ENCODE measurements at regions not wholly inside any gene's neighbourhood (a gene's known extent, or its start where the extent isn't known, plus 50 kb on each side); places are given as distances from the start of the nearest gene placed in this dataset.
"Not testable (repeated sequence)": the region's sequence is repeated elsewhere in the genome, so short reads cannot be mapped to it uniquely, and the experiment has no call there.

DNA sequence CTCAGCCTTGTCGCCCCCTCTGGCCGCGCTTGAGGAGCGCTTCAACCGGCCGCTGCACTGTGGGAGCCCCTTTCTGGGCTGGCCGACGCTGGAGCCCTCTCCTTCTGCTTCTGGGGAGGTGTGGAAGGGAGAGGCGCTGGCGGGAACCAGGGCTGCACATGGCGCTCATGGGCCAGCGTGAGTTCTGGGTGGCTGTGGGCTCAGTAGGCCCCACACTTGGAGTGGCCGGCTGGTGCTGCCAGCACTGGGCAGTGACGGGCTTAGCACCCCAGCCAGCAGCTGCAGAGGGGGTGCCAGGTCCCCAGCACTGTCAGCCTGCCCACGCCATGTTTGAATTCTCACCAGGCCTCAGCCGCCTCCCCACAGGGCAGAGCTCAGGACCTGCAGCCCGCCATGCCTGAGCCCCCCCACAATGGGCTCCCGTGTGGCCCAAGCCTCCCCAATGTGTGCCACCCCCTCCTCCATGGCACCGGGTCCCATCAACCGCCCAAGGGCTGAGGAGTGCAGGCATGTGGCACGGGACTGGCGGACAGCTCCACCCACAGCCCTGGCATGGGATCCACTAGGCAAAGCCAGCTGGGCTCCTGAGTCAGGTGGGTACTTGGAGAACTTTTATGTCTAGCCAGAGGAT is 615.2 kb downstream of the TRIML1 start:
- DNase-seq: no peak

DNA sequence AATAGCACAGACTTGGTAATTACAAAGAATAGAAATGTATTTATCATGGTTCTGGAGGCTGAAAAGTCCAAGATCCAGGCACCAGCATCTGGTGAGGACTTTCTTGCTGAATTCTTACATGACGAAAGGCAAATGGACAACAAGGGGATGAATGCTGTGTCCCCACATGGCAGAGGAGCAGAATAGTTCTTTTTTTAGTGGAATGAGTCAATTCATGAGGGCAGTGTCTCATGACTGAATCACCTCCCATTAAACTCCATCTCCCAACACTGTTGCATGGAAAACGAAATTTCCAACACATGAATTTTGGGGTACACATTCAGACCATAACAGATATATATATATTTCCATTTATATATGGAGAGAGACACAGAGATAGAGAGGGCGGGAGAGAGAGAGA is 628.3 kb downstream of the TRIML1 start:
- no peak for DNase-seq

DNA sequence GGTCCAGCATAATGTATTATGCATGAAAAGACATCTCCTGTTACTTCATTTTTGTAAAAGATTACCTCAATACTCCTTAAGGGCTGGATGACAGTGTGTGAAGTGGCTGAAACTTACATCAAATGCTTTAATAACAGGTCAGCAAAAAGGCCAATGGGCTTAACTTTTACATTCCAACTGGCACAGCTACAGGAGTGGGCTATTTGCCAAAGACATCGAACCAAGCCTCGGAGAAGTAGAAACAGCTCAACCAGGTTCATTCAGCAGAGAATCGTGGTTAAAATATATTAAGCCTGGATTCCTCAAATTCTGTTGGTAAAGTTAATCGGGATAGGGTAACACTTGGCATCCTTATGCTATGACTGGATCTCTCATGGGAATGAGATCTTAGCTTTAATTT is 639.7 kb downstream of the TRIML1 start:
- no peak for DNase-seq

DNA sequence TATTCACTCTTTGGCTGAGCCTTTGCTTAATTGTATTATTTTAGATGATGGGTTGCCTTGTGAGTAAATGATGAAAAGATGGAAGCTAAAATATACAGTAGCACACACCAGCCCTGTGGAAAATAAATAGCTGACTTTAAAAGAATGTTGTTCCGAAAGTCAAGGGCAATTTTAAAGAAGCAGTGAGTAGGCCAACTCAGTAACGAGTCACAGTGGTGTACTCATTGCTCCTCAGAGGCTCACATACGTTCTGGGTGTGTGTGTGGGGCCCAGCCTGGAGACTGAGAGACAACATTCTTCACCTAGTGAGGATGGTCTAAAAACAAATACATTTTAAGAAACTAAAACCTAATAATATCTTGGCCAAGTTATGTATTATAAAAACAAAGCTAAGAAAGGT is 640.3 kb downstream of the TRIML1 start:
- DNase-seq: no peak

DNA sequence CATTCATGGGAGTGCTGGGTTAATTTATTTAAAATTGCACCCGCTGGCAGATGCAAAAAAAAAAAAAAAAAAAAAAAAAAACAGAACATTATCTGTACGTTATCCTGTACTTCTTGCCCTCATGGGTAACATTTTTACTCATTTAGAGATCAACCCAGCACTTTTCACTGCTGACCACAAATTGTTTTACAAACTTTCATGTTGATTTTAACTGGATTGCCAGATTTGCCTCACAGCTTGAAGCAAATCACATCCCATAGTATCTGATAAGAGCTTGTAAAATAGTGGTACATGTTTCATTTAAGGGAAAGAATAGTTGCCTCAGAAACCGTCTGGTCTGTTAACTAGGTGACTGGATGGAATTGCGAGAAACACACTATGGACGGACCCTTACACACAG is 640.8 kb downstream of the TRIML1 start:
- DNase-seq: no peak

DNA sequence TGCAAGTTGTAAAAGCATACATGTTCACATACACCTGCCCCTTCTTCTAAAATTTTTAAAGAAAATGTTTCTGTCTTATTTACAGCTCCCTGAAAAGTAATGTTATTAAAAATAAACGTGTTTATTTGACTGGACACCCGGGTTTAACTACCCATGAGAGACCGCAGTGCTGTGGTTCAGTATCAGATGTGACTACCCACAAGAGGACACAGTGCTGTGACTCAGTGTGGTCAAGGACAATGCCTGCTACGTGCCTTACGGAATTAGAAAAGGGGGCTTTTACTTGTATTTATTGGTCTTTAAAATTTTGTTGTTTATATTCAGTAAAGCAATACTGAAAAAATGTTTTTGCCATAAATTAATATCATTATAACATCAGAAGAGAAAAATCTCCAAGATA is 641.4 kb downstream of the TRIML1 start:
- no peak for DNase-seq

DNA sequence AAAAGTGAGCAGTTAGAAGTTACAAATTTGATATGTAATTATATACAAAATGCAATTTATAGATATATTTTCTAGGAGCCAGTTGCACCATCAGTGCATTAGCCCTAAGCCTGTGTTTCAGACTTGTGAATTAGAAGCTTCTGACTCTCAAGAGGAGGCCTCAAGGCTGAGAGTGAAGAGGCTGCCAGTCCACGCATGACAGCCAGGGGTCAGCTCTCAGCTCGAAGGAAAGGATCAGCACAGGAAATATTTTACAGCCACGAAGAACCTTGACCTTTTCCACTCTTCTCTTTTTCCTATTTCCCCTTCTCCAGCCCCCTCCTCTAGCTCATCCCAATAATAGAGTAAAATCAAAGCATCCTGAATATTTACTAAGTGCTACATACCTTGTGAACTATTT is 642.4 kb downstream of the TRIML1 start:
- no peak for DNase-seq

DNA sequence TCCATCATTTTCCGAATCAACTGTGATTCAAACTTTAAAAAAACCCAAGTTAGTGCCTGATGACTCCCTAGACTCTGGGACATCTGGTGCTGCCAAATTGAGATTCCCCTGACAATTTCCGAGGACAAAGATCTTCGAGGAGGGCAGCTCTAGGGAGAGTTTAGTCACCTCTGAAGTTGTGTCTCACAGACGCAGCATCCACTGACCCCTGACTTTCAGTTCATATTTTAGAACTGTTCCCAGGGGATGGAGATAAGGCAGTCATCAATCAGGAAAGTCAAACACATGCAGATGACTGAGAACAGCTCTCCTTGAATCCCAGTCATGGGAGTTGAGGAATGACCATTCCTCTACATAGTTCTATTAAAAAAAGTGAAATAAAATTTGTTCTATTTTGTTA is 643.9 kb downstream of the TRIML1 start:
- DNase-seq: no peak

DNA sequence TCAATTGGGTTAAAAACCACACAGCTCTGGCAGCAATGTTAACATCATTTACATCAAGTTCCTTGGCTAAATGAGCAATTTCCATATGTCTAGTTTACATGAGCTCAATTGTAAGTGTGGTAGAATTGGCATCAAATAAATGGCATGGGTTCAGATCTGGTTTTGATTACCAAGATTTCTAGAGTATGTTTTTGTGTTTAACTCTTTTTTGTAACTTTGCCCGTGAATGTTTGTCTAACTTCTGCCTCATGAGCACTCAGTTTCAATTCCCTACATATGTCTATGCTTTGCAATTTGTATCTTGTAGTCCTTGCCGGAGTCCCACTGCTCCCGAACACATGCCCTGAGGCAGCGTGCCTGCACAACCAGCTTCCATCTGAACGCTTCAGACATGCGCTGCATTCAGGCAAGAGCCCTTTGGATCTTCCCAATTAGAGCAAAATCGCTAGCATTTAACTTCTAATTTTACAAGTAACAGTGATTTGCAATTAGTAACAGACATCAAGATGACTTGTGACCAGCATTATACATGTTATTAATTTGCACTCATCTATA is 644.4 kb downstream of the TRIML1 start:
- DNase-seq: no peak

DNA sequence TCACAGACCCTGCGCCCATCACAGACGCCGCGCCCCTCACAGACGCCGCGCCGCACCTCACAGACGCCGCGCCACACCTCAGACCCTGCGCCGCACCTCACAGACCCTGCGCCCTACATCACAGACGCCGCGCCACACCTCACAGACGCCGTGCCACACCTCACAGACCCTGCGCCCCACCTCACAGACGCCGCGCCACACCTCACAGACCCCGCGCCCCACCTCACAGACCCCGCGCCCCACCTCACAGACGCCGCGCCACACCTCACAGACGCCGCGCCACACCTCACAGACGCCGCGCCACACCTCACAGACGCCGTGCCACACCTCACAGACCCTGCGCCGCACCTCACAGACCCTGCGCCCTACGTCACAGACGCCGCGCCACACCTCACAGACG is 657.4 kb downstream of the TRIML1 start:
- not testable (repeated sequence) for DNase-seq

DNA sequence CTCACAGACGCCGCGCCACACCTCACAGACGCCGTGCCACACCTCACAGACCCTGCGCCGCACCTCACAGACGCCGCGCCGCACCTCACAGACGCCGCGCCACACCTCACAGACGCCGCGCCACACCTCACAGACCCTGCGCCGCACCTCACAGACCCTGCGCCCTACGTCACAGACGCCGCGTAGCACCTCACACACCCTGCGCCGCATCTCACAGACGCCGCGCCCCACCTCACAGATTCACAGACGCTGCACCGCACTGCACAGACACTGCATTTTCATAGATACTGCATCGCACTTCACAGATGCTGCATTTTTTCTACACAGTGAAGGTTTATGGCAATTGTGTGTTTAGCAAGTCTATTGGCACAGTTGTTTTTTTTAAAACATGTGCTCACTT is 657.8 kb downstream of the TRIML1 start:
- DNase-seq: not testable (repeated sequence)

DNA sequence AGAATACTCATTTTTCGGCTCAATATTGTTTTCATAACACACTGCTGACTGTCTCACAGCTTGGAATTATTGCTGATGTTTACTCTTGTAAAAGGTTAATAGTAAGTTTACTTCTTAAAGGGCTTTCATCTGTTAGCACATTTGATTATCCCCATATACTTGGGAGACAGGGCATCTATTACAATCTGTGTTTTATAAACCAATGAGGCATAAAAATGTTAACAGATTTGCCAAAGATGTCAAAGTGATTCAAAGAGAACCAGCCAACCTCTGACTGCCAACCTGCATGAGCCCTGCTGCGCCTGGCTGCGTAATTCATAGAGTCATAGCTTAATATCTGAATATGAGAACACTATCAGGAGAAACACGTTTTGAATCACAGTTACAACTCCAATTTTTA is 665.6 kb downstream of the TRIML1 start:
- DNase-seq: no peak

DNA sequence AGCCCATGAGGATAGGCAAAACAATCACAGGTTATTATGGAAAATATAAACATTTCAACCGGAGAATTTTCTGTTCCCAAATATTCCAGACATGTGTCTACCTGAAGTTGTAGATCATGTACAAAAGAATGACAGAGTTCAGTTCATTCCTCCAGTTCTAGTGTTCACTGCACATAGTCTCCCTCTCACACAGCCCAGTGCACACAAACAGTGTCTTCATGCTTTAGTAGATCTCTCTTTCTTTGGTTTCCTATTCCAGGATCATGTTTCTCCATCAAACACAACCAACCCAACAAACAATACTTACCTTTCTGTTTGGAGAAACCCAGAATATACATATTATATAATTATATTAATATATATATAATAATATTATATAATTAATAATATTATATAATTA is 671.9 kb downstream of the TRIML1 start:
- no peak for DNase-seq

DNA sequence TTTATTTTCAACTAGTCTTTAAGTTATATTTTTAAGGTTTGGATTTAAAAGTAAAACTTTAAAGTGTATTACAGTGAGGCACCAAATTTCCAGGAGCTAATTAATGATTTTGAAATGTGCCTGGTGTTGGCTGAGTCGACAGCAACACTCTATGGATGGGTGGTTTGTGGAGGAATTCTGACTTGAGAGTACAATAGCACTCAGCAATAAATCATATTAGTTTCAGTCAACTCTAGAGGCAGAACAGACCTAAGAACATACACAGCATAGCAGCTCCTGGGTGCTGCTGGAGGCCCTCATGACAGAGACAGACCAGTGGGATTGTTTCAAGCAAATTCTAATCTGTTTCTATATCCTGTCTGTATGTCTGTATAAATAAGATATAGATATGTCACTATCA is 673.4 kb downstream of the TRIML1 start:
- no peak for DNase-seq

DNA sequence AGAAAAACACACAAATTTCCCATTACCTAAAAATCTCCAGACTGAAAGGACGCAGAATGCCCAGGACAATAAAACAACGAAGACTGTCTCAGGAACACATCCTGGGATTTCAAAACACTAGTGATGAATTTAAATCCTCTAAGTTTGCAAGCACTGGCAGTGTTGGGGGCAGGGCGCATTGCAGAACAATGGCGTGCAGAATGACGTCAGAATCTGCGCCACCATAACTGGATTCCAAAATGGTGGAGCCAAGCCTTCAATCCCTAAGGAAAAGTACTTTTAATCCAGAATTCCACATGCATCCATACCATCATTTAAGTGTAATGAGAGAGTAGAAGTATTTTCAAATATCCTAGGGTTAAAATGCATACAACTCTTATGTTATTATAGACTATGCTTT is 679.1 kb downstream of the TRIML1 start:
- no peak for DNase-seq

DNA sequence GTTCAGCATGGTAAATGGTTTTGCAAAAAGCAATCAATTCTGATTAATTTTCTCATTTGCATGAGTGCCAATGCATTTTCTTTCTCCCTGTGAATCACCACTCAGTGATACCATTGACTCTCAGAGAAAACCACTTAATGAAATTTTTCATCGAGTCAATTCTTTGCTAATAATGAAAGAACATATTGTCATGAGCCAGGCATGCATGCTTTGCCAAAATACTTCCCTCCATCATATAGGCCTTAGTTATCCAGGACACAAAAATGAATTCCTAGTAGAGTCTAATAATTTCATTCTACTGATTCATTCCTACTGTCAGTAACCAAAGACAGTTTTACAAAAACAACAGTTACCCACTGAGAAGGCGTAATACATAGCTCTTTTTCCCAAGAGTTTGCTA is 680.0 kb downstream of the TRIML1 start:
- no peak for DNase-seq

DNA sequence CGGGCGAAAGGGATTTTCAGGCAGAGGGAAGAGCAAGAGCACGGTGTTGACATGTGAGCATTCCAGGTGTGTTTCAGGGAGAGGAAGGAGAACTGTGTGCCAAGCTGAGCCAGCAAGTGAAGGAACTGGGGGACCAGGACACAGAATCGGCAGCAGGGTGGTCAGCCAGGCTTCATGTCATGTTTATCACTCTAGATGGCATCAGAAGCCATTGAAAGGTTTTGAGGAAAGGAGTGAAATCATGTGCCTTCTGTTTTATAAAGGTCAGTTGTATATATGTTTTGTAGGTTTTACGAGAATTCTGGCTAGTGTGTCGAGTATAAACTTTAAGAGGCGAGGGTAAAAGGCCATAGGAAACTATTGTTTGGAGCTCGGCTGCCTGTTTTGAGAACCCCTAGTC is 682.3 kb downstream of the TRIML1 start:
- DNase-seq: no peak

DNA sequence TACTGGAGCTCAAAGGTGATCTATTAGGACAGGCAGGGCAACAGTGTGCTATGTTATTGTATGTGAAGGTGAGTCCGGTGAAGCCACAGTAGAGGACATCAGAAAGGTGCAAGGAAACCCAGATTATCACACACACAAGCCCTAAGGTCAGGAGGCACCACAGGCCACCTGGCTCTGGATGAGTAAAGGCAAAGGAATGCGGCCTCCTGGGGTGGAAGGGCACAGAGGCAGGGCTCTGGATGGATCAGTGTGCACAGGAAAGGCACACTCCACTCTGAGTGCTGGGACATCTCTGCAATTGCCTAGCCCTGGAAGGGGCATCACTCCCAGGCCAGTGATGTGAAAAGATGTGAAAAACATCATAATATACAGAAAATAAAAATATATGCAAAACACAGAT is 683.5 kb downstream of the TRIML1 start:
- no peak for DNase-seq

DNA sequence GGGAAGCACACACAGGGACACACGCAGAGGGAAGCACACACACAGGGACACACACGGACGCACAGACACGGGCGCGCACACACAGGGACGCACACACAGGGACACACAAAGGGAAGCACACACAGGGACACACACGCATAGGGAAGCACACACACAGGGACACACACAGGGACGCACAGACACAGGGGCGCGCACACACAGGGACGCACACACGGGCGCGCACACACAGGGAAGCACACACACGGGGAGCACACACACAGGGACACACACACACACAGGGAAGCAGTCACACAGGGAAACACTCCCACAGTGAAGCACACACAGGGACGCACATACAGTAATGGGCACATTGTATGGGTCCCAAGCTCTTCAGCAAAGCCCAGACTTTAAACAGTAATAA is 685.3 kb downstream of the TRIML1 start:
- DNase-seq: no peak

DNA sequence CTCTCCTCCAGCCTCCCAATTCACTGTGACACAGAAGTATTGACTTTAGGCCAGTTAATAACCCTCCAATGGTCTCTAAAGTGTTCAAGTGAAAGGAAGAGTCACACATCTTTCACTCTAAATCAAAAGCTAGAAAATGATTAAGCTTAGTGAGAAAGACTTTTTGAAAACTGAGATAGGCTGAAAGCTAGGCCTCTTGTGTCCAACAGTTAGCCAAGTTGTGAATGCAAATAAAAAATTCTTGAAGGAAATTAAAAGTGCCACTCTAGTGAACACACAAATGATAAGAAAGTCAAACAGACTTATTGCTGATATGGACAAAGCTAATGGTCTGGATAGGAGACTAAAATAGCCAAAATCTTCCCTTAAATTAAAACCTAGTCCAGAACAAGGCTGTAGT is 687.2 kb downstream of the TRIML1 start:
- no peak for DNase-seq

DNA sequence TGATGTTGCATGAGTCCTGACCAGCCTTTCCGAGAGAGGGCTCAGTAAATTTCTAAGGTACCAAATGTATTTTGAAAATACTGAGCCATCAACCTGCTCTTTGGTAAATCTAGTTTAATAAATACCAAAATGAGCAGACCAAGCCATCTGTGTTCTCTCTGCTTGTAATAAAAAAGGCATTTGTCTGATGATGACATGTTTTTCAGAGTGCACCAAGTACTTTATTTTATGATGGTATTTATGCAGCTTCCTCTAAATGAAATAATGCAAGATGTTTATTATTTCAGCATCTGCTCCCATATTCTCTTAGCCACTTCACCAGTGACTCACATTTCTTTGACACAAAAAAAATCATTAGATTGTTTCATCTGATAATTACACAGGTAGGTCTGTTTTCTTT is 700.5 kb downstream of the TRIML1 start:
- DNase-seq: no peak

DNA sequence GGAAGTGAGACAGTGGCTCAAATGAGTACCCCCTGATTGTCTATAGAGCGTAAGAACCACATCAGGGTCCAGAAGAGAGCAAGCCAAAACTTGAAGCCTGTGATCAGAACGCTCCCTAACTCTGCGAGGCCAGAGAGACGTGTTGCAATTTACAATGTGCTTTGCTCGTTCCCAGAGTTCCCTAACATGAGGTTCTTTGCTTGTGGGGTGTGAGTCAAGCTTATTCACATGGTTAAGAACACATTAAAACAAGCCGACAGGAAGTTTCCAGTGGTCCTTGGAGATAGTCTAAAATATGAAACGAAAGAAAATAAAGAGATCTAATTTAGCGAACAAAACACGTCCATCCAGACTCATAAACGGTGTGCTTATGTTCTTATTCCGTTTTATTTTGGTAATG is 702.3 kb downstream of the TRIML1 start:
- no peak for DNase-seq

DNA sequence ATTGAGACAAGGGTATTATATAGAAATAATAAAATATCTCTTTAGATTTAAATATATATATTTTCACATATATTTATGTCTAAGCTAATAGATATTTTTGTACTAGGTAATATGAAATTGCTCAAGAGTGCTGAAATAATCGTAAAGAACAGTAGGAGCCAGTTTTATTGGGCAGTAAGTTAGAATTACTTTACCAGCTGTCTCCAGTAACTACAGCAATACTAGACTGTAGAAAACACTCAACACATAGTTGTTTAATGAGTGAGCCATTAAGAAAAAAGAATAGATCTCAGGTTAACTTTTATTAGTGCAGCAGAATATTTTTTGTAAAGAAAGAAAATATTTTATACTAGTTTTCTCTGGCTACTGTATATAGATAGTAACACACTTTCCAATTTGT is 715.2 kb downstream of the TRIML1 start:
- DNase-seq: no peak

DNA sequence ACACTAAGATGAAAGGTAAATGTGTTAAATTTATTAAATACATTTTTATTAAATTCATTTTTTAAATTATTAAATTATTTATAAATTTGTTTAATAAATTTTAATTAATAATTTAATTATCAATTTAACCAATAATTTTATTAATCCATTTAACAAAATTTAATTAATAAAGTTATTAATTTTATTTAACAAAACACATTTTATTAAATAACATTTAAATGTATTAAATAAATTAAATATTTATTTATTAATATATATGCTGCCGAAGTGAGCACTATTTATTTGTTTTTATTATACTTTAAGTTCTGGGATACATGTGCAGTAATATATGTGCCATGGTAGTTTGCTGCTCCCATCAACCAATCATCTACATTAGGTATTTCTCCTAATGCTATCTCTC is 719.5 kb downstream of the TRIML1 start:
- DNase-seq: no peak

DNA sequence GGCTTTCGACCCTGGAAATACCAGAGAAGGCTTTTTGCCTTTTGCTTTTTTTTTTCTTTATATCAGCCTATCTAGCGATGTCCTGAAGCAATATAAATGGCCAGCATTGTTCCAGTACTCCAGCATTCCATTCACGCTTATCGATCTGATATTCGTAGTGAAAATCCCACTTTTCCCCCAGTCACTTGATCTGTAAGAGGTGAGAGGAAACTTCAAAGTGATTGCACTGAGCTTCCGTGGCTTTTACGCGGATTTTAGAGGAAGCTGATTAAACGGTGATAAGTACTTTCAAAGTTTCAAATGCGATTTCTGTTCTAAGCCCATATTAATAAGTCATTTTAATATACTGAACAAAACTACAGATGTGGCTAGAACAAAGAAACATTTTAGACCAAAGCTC is 725.5 kb downstream of the TRIML1 start:
- DNase-seq: no peak

DNA sequence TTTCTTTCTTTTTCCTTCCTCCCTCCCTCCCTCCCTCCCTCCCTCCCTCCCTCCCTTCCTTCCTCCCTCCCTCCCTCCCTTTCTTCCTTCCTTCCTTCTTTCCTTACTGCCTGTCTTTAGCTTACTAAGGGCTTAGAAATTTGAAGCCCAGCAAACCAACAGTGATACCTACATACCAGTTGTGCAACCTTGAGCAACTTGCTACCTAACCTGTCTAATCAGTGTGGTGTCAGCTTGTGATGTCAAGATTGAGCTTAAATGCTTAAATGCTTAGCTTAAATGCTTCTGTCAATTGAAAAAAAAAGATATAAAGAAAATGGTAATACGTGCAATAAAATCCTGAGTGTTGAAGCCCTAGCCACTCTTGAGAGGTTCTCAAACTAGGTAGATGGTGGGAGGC is 728.6 kb downstream of the TRIML1 start:
- DNase-seq: no peak
